Neural progenitor cell (in vitro differentiated cells): ENCODE measurements at regions not wholly inside any gene's neighbourhood (a gene's known extent, or its start where the extent isn't known, plus 50 kb on each side); places are given as distances from the start of the nearest gene placed in this dataset.

Source experiments
- DNase-seq: peaks from one replicate; pipeline ENCODE4 v3.0.0-alpha.2; 2016; ENCODE audit warnings: low spot score
- H2AFZ ChIP-seq: fragments of 200-600 bp; sonication (generic); replicated peaks from 2 replicates; pipeline ENCODE4 v1.6.1; 2016; ENCODE audit warnings: antibody characterized with exemption
- H3F3A ChIP-seq: fragments of 200-600 bp; sonication (generic); 2 replicates; pipeline ENCODE4 v1.6.1; 2016; ENCODE audit warnings: antibody characterized with exemption, low read depth
- H3K27ac ChIP-seq: fragments of 200-600 bp; sonication (generic); 2 replicates; pipeline ENCODE4 v1.5.1; 2016; ENCODE audit warnings: mild to moderate bottlenecking
- H3K27me3 ChIP-seq: fragments of 200-600 bp; sonication (generic); 2 replicates; pipeline ENCODE4 v1.6.1; 2016; ENCODE audit warnings: mild to moderate bottlenecking, moderate library complexity
- H3K36me3 ChIP-seq: fragments of 200-600 bp; sonication (generic); 2 replicates; pipeline ENCODE4 v1.5.1; 2016
- H3K4me1 ChIP-seq: fragments of 200-600 bp; sonication (generic); 2 replicates; pipeline ENCODE4 v1.6.1; 2016; ENCODE audit warnings: mixed run types
- H3K4me2 ChIP-seq: fragments of 200-600 bp; sonication (generic); 2 replicates; pipeline ENCODE4 v1.6.1; 2016
- H3K4me3 ChIP-seq: fragments of 200-600 bp; sonication (generic); 2 replicates; pipeline ENCODE4 v1.5.1; 2016
- H3K79me2 ChIP-seq: fragments of 200-600 bp; sonication (generic); 2 replicates; pipeline ENCODE4 v1.6.1; 2016; ENCODE audit warnings: low read depth
- H3K9ac ChIP-seq: fragments of 200-600 bp; sonication (generic); 2 replicates; pipeline ENCODE4 v1.6.1; 2016
- H3K9me3 ChIP-seq: fragments of 200-600 bp; sonication (generic); 2 replicates; pipeline ENCODE4 v1.5.1; 2016; ENCODE audit warnings: low read depth
- H4K20me1 ChIP-seq: fragments of 200-600 bp; sonication (generic); 2 replicates; pipeline ENCODE4 v1.6.1; 2016; ENCODE audit warnings: low read depth
- H3K27ac Mint-ChIP-seq: 3 replicates; pipeline ENCODE4 v1.8.0; 2021; ENCODE audit warnings: mixed read lengths
- H3K27me3 Mint-ChIP-seq: 2 replicates; pipeline ENCODE4 v1.8.0; 2022; ENCODE audit warnings: low read depth, mild to moderate bottlenecking, inconsistent platforms, moderate library complexity, mixed read lengths; ENCODE audit not compliant: insufficient read depth
- H3K36me3 Mint-ChIP-seq: 3 replicates; pipeline ENCODE4 v1.8.0; 2021; ENCODE audit warnings: mixed read lengths
- H3K4me1 Mint-ChIP-seq: 3 replicates; pipeline ENCODE4 v1.8.0; 2021; ENCODE audit warnings: mixed read lengths
- H3K4me3 Mint-ChIP-seq: 3 replicates; pipeline ENCODE4 v1.8.0; 2021; ENCODE audit warnings: mild to moderate bottlenecking, moderate library complexity, mixed read lengths
- H3K9me3 Mint-ChIP-seq: 3 replicates; pipeline ENCODE4 v1.8.0; 2020; ENCODE audit warnings: mixed read lengths
- CTCF ChIP-seq: fragments of 200-600 bp; sonication (generic); IDR thresholded peaks from 2 replicates; pipeline ENCODE4 v1.5.1; 2017; ENCODE audit warnings: antibody characterized with exemption, mild to moderate bottlenecking
- EZH2 ChIP-seq: fragments of 200-600 bp; sonication (generic); IDR thresholded peaks from 2 replicates; pipeline ENCODE4 v1.6.1; 2017; ENCODE audit warnings: antibody characterized with exemption, mild to moderate bottlenecking, moderate library complexity
- EZH2phosphoT487 ChIP-seq: fragments of 200-600 bp; sonication (generic); IDR thresholded peaks from 2 replicates; pipeline ENCODE4 v1.6.1; 2017; ENCODE audit warnings: antibody characterized with exemption

GRCh38 chr5:163825661-163826060 is 320.2 kb downstream of the MAT2B start:
- H3K9me3 Mint-ChIP-seq, result peaks cover 14% of the 10 kb centered on the region
- Histone ChIP-seq H3F3A (no peaks in the 10 kb centered on the region), H3K79me2 (no peaks in the 10 kb centered on the region), H3K4me3 (no peak overlapping the region), H3K4me2 (no peak overlapping the region), H4K20me1 (no peaks in the 10 kb centered on the region), H3K27me3 (no peaks in the 10 kb centered on the region), H3K4me1 (no peaks in the 10 kb centered on the region), H3K9me3 (no peaks in the 10 kb centered on the region), H3K36me3 (no peaks in the 10 kb centered on the region), H2AFZ (no peak overlapping the region), H3K9ac (no peak overlapping the region), H3K27ac (no peak overlapping the region)
- H3K4me1 Mint-ChIP-seq, result no peaks in the 10 kb centered on the region
- H3K27ac Mint-ChIP-seq, result no peak overlapping the region
- DNase-seq, result no peak
- H3K27me3 Mint-ChIP-seq, result peaks cover 2% of the 10 kb centered on the region
- H3K36me3 Mint-ChIP-seq, result no peaks in the 10 kb centered on the region
- H3K4me3 Mint-ChIP-seq, result no peak overlapping the region
- no peak for TF ChIP-seq CTCF
- no peak for TF ChIP-seq EZH2phosphoT487
- TF ChIP-seq EZH2, result no peak

GRCh38 chr5:163826201-163826600 is 320.8 kb downstream of the MAT2B start:
- Mint-ChIP-seq H3K36me3 (no peaks in the 10 kb centered on the region), H3K4me3 (no peak overlapping the region), H3K27me3 (peaks cover 2% of the 10 kb centered on the region), H3K4me1 (no peaks in the 10 kb centered on the region), H3K27ac (no peak overlapping the region), H3K9me3 (peaks cover 8% of the 10 kb centered on the region)
- TF ChIP-seq EZH2 (no peak), EZH2phosphoT487 (no peak), CTCF (no peak)
- no peaks in the 10 kb centered on the region for H3F3A ChIP-seq
- no peak overlapping the region for H2AFZ ChIP-seq
- no peaks in the 10 kb centered on the region for H4K20me1 ChIP-seq
- DNase-seq, result no peak
- H3K27ac ChIP-seq, result no peak overlapping the region
- no peaks in the 10 kb centered on the region for H3K79me2 ChIP-seq
- no peak overlapping the region for H3K4me2 ChIP-seq
- H3K27me3 ChIP-seq, result no peaks in the 10 kb centered on the region
- no peaks in the 10 kb centered on the region for H3K4me1 ChIP-seq
- H3K9me3 ChIP-seq, result no peaks in the 10 kb centered on the region
- H3K36me3 ChIP-seq, result no peaks in the 10 kb centered on the region
- no peak overlapping the region for H3K9ac ChIP-seq
- no peak overlapping the region for H3K4me3 ChIP-seq

DNA sequence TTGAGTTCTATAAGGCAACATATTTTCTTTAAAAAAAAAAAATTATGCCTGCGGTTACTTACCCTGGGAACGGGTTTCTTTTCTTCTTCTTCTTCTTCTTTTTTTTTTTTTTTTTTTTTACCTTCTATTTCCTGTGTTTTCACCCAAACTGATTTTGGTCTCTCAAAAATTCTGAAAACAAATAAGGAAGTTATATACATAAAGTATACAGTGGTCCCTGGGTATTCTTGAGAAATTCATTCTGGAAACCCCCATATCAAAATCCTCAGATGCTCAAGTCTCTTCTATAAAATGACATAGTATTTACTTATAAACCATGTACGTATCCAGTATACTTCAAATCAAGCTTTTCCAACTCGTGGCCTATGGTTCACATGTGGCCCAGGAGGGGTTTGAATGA is 326.7 kb downstream of the MAT2B start:
- no peaks in the 10 kb centered on the region for H3F3A ChIP-seq
- H3K27me3 Mint-ChIP-seq, result no peaks in the 10 kb centered on the region
- no peak for DNase-seq
- no peak overlapping the region for H3K4me2 ChIP-seq
- TF ChIP-seq EZH2, result no peak
- TF ChIP-seq EZH2phosphoT487, result no peak
- no peak for TF ChIP-seq CTCF
- H3K4me1 Mint-ChIP-seq, result no peaks in the 10 kb centered on the region
- H3K36me3 Mint-ChIP-seq, result no peaks in the 10 kb centered on the region
- H3K9me3 Mint-ChIP-seq, result peaks cover 4% of the 10 kb centered on the region
- no peak overlapping the region for H3K9ac ChIP-seq
- no peaks in the 10 kb centered on the region for H3K27me3 ChIP-seq
- no peaks in the 10 kb centered on the region for H3K36me3 ChIP-seq
- H3K79me2 ChIP-seq, result no peaks in the 10 kb centered on the region
- no peak overlapping the region for H2AFZ ChIP-seq
- H3K27ac Mint-ChIP-seq, result no peak overlapping the region
- H3K27ac ChIP-seq, result no peak overlapping the region
- no peak overlapping the region for H3K4me3 Mint-ChIP-seq
- no peaks in the 10 kb centered on the region for H4K20me1 ChIP-seq
- no peaks in the 10 kb centered on the region for H3K9me3 ChIP-seq
- H3K4me1 ChIP-seq, result no peaks in the 10 kb centered on the region
- H3K4me3 ChIP-seq, result no peak overlapping the region

DNA sequence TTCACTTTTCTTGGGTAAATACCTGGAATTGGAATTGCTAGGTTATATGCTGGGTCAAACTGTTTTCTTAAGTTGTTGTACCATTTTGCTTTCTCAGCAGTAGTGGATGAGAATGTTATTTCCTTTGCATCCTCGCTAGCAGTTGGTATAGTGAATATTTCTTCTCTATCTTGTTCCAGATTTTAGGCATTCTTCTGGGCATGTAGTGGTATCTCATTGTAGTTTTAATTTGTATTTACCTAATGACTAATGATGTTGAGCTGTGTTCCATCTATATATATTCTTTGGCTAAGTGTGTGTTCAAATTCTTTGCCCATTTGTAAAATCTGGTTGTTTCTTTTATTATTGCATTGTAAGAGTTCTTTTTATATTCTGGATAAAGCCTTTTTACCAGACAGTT is 333.3 kb downstream of the MAT2B start:
- no peaks in the 10 kb centered on the region for H3K27me3 ChIP-seq
- H3K4me1 ChIP-seq, result no peaks in the 10 kb centered on the region
- Mint-ChIP-seq H3K27ac (no peak overlapping the region), H3K4me1 (no peaks in the 10 kb centered on the region), H3K4me3 (no peak overlapping the region), H3K36me3 (no peaks in the 10 kb centered on the region), H3K9me3 (no peaks in the 10 kb centered on the region), H3K27me3 (no peaks in the 10 kb centered on the region)
- H3K9ac ChIP-seq, result no peak overlapping the region
- TF ChIP-seq EZH2phosphoT487, result no peak
- H3K4me3 ChIP-seq, result no peak overlapping the region
- no peaks in the 10 kb centered on the region for H3K79me2 ChIP-seq
- no peaks in the 10 kb centered on the region for H3F3A ChIP-seq
- no peak overlapping the region for H3K27ac ChIP-seq
- no peaks in the 10 kb centered on the region for H4K20me1 ChIP-seq
- H3K9me3 ChIP-seq, result no peaks in the 10 kb centered on the region
- DNase-seq, result no peak
- no peak overlapping the region for H2AFZ ChIP-seq
- H3K4me2 ChIP-seq, result no peak overlapping the region
- H3K36me3 ChIP-seq, result no peaks in the 10 kb centered on the region
